ENCODE measurements at regions not wholly inside any gene's neighbourhood (a gene's known extent, or its start where the extent isn't known, plus 50 kb on each side); places are given as distances from the start of the nearest gene placed in this dataset.
"Not testable (repeated sequence)": the region's sequence is repeated elsewhere in the genome, so short reads cannot be mapped to it uniquely, and the experiment has no call there.

DNA sequence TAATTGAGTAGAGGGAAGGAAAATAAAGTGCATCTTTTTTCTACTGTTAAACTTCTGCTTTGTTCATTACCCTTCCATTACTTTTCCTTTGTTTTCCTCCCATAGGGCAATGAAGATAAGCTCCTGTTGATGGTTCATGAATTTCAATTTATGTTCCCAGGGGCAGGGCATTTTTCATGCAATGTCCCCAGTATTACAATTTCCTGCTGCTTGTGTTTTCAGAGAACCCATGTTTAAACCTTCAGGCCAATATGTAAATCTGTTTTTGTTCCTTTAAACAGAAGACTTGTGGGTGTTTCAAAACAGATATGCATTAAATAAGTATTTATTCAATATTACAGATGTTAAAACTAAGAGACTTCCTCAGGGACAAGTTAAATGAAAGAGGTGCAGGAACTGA lies 834.5 kb downstream of the ZPLD1 start:
- DNase-seq (ENCODE audit: low read depth in 4 of 6, low spot score in 6 of 6) = peak in 1 of 6 donors; percentile 42
- H3K4me3 ChIP-seq (ENCODE audit: low read depth, low read length) = no peak overlapping the region
- H3K9me3 ChIP-seq (ENCODE audit: control insufficient read depth, insufficient read depth, low read length) = peaks cover 7% of the 10 kb centered on the region
- H3K4me1 ChIP-seq (ENCODE audit: control insufficient read depth, insufficient read depth, low read length) = no peaks in the 10 kb centered on the region
- H3K27me3 ChIP-seq (ENCODE audit: control insufficient read depth, insufficient read depth, low read length) = no peaks in the 10 kb centered on the region
- no peaks in the 10 kb centered on the region for H3K36me3 ChIP-seq (ENCODE audit: control insufficient read depth, insufficient read depth, low read length)
- H3K27ac ChIP-seq (ENCODE audit: low read depth, low read length) = no peak overlapping the region

DNA sequence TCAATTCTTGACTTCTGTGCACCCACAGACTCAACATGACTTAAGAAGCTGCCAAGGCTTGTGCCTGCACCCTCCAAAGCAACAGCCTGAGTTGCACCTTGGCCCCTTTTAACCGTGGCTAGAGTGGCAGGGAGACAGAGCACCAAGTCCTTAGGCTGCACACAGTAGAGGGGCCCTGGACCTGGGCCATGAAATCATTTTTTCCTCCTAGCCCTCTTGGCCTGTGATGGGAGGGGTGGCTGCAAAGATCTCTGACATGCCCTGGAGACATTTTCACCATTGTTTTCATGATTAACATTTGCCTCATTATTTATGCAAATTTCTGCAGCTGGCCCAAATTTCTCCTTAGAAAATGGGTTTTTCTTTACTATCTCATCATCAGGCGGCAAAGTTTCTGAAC lies 836.8 kb downstream of the ZPLD1 start:
- Histone ChIP-seq H3K4me3 (ENCODE audit: low read depth, low read length) (no peak overlapping the region), H3K9me3 (ENCODE audit: control insufficient read depth, insufficient read depth, low read length) (peaks cover 7% of the 10 kb centered on the region), H3K27ac (ENCODE audit: low read depth, low read length) (no peak overlapping the region), H3K27me3 (ENCODE audit: control insufficient read depth, insufficient read depth, low read length) (no peaks in the 10 kb centered on the region), H3K36me3 (ENCODE audit: control insufficient read depth, insufficient read depth, low read length) (no peaks in the 10 kb centered on the region), H3K4me1 (ENCODE audit: control insufficient read depth, insufficient read depth, low read length) (no peaks in the 10 kb centered on the region)
- 67% methylated on average over 1 of the region's 2 CpGs for WGBS (ENCODE audit: insufficient coverage)
- no peak for DNase-seq (ENCODE audit: low read depth in 4 of 6, low spot score in 6 of 6)

DNA sequence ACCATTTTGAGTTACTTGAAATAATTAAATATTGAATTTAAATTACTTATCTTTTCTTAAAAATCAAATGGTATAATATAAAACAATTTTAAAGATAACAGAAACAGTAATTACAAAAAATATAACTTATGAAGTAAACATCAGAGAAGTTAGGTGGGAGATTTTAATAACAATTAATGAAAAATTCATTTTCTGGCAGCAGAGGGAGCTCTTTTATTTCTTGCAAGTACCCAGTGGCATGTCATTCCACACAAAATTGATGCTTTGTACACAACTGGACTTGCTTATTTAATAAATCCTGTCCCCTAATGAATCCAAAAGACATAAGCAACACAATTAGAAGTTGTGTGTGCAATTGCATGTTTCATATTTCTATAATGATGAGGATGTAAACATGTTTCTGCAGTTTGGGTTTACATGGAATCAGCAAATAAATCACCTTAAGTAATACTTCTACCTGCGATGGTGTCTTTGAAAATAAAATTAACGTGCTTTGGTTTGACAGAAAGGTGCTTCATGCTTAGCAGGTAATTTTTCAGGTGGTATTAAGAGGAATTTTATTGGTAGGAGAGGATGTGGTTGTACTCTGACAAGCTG lies 861.3 kb downstream of the ZPLD1 start:
- WGBS (ENCODE audit: insufficient coverage) = no CpG with 5 or more reads among the region's 2 CpGs
- no peak overlapping the region for H3K4me3 ChIP-seq (ENCODE audit: low read depth, low read length)
- H3K36me3 ChIP-seq (ENCODE audit: control insufficient read depth, insufficient read depth, low read length) = no peaks in the 10 kb centered on the region
- no peaks in the 10 kb centered on the region for H3K4me1 ChIP-seq (ENCODE audit: control insufficient read depth, insufficient read depth, low read length)
- DNase-seq (ENCODE audit: low read depth in 4 of 6, low spot score in 6 of 6) = peak in 4 of 6 donors; percentile 5 to 76 (median 38)
- H3K9me3 ChIP-seq (ENCODE audit: control insufficient read depth, insufficient read depth, low read length) = no peaks in the 10 kb centered on the region
- H3K27me3 ChIP-seq (ENCODE audit: control insufficient read depth, insufficient read depth, low read length) = no peaks in the 10 kb centered on the region
- H3K27ac ChIP-seq (ENCODE audit: low read depth, low read length) = no peak overlapping the region

DNA sequence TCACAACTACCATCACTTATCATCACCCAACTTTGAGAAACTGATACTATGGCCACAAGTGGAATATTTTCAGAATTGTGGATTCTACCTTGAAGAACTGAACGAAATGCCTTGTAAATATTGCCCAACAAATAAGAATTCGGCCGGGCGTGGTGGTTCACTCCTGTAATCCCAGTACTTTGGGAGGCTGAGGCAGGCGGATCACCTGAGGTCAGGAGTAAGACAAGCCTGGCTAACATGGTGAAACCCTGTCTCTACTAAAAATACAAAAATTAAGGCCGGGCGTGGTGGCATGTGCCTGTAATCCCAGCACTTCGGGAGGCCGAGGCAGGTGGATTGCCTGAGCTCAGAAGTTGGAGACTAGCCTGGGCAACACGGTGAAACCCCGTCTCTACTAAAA lies 862.7 kb downstream of the ZPLD1 start:
- H3K9me3 ChIP-seq (ENCODE audit: control insufficient read depth, insufficient read depth, low read length); H3K4me1 ChIP-seq (ENCODE audit: control insufficient read depth, insufficient read depth, low read length); H3K36me3 ChIP-seq (ENCODE audit: control insufficient read depth, insufficient read depth, low read length); H3K27ac ChIP-seq (ENCODE audit: low read depth, low read length); H3K27me3 ChIP-seq (ENCODE audit: control insufficient read depth, insufficient read depth, low read length); H3K4me3 ChIP-seq (ENCODE audit: low read depth, low read length); DNase-seq (ENCODE audit: low read depth in 4 of 6, low spot score in 6 of 6): not testable (repeated sequence)
- WGBS (ENCODE audit: insufficient coverage) = 96% methylated on average over 10 of the region's 11 CpGs

DNA sequence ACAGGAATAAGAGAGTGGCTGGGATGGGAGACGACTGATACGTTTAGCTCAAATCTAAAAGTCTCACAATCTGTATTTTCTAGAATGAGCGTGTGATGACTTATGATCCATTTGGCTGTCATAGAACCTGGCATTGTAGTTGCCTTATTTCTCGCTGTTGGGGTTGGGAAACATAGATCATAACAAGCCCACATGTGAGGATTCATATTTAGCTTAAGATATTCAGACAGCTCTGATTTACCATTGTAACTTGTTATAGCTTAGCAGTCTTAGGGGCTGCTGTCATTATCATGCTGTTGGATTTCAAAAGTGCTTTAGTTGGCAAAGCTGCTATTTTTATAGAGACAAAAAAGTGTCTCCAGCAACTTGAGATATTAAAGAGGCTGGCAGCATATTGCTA lies 871.3 kb downstream of the ZPLD1 start:
- no peaks in the 10 kb centered on the region for H3K27me3 ChIP-seq (ENCODE audit: control insufficient read depth, insufficient read depth, low read length)
- no peak overlapping the region for H3K4me3 ChIP-seq (ENCODE audit: low read depth, low read length)
- no peaks in the 10 kb centered on the region for H3K36me3 ChIP-seq (ENCODE audit: control insufficient read depth, insufficient read depth, low read length)
- no CpG with 5 or more reads among the region's 4 CpGs for WGBS (ENCODE audit: insufficient coverage)
- DNase-seq (ENCODE audit: low read depth in 4 of 6, low spot score in 6 of 6) = peak in 2 of 6 donors; percentile 51 to 73
- no peak overlapping the region for H3K27ac ChIP-seq (ENCODE audit: low read depth, low read length)
- H3K9me3 ChIP-seq (ENCODE audit: control insufficient read depth, insufficient read depth, low read length) = no peaks in the 10 kb centered on the region
- H3K4me1 ChIP-seq (ENCODE audit: control insufficient read depth, insufficient read depth, low read length) = no peaks in the 10 kb centered on the region

DNA sequence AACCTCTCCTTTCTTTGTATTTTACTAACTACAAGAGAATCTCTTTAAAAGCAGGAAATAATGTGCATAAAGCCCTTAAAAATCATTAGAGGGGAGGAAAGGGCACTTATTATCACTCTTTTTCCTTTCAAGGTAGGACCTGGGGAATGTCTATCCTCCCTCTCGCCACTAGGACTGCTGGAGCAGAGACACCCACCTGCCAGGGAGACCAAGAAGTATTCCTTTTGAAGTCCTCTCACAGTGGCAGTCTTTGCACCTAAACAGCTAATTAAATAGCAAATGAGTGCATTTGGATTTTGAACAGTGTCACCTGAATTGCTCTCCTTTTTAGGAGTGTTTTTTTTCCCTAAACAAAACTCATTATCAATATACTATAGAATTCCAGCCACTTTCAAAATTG lies 874.1 kb downstream of the ZPLD1 start:
- no peak overlapping the region for H3K4me3 ChIP-seq (ENCODE audit: low read depth, low read length)
- H3K27ac ChIP-seq (ENCODE audit: low read depth, low read length) = no peak overlapping the region
- no peaks in the 10 kb centered on the region for H3K36me3 ChIP-seq (ENCODE audit: control insufficient read depth, insufficient read depth, low read length)
- DNase-seq (ENCODE audit: low read depth in 4 of 6, low spot score in 6 of 6) = no peak
- no CpG with 5 or more reads among the region's 1 CpG for WGBS (ENCODE audit: insufficient coverage)
- no peaks in the 10 kb centered on the region for H3K27me3 ChIP-seq (ENCODE audit: control insufficient read depth, insufficient read depth, low read length)
- no peaks in the 10 kb centered on the region for H3K4me1 ChIP-seq (ENCODE audit: control insufficient read depth, insufficient read depth, low read length)
- no peaks in the 10 kb centered on the region for H3K9me3 ChIP-seq (ENCODE audit: control insufficient read depth, insufficient read depth, low read length)

DNA sequence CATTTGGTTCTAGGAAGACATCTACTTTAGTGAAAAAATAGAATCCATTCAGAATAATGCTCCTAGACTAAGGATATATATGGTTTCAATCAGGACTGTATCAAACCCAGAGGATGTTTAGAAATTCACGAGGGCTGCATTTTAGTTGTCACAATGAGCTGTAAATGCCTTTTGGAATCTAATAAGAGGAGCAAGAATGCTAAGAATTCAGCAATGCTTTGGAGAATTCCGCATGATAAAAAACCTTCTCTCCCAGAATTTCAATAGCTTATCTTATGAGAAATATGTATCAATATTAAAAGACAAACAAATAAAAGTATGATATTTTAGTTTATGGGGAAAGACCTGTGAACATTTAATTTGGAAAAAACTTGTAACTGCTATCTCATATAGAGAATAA lies 885.1 kb downstream of the ZPLD1 start:
- H3K9me3 ChIP-seq (ENCODE audit: control insufficient read depth, insufficient read depth, low read length) = no peaks in the 10 kb centered on the region
- WGBS (ENCODE audit: insufficient coverage) = no CpG with 5 or more reads among the region's 2 CpGs
- no peaks in the 10 kb centered on the region for H3K27me3 ChIP-seq (ENCODE audit: control insufficient read depth, insufficient read depth, low read length)
- H3K4me1 ChIP-seq (ENCODE audit: control insufficient read depth, insufficient read depth, low read length) = no peaks in the 10 kb centered on the region
- no peak overlapping the region for H3K27ac ChIP-seq (ENCODE audit: low read depth, low read length)
- no peak overlapping the region for H3K4me3 ChIP-seq (ENCODE audit: low read depth, low read length)
- no peaks in the 10 kb centered on the region for H3K36me3 ChIP-seq (ENCODE audit: control insufficient read depth, insufficient read depth, low read length)
- DNase-seq (ENCODE audit: low read depth in 4 of 6, low spot score in 6 of 6) = no peak

DNA sequence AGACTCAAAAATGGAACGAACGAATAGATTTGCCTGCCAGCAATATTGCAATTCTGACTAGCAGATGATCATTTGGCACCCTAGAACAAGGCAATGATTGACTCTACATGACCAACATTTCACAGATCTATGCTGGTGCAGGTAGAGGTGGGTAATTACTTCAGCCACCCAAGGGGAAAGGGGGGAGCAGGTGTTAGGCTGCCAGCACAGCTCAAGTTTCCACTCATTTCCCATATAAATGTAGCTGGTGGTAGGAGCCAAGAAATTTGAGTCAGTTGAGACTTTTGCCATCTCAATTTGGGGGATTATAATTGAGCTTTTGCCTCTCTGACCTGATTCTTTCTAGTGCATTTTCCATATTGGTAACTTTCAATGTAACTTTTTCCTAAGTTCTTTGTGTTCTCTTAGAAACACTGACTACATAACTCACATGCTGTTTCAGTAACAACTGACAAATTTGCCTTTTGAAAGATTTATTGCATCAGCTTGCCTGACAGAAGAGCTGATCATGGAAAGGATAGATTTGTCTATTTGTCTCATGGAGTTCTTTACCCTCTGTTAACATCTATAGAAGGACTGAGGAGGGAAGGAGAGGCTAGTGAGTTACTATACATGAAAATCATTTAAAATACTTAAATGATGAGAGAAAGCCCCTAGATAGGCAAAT lies 902.5 kb downstream of the ZPLD1 start:
- WGBS (ENCODE audit: insufficient coverage) = no CpG with 5 or more reads among the region's 2 CpGs
- Histone ChIP-seq H3K4me3 (ENCODE audit: low read depth, low read length) (no peak overlapping the region), H3K27me3 (ENCODE audit: control insufficient read depth, insufficient read depth, low read length) (no peaks in the 10 kb centered on the region), H3K9me3 (ENCODE audit: control insufficient read depth, insufficient read depth, low read length) (no peaks in the 10 kb centered on the region), H3K27ac (ENCODE audit: low read depth, low read length) (no peak overlapping the region), H3K4me1 (ENCODE audit: control insufficient read depth, insufficient read depth, low read length) (no peaks in the 10 kb centered on the region), H3K36me3 (ENCODE audit: control insufficient read depth, insufficient read depth, low read length) (no peaks in the 10 kb centered on the region)
- DNase-seq (ENCODE audit: low read depth in 4 of 6, low spot score in 6 of 6) = peak in 1 of 6 donors; percentile 26

DNA sequence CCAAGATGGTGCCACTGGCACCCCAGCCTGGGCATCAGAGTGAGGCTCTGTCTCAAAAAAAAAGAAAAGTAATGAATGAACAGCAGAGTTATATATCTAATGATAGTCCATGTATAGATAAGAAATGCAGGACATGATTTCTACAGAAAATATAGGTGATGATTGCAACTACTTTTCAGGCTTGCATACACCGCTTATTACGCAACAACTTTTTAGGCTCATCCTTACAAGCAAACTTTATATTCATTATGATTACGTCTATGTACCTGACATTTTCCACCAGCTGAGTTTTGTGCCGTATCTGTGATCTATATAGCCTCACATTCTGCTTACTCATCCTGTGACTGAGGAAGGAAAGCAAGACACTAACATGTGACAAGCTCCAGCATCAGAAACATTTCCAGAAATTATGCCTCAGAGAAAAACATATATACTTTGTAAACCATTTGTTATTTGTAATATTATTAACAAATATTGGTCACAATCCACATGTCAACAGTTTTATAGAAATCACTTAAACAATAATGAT lies 906.3 kb downstream of the ZPLD1 start:
- Histone ChIP-seq H3K36me3 (ENCODE audit: control insufficient read depth, insufficient read depth, low read length) (no peaks in the 10 kb centered on the region), H3K4me3 (ENCODE audit: low read depth, low read length) (no peak overlapping the region), H3K9me3 (ENCODE audit: control insufficient read depth, insufficient read depth, low read length) (no peaks in the 10 kb centered on the region), H3K4me1 (ENCODE audit: control insufficient read depth, insufficient read depth, low read length) (no peaks in the 10 kb centered on the region), H3K27ac (ENCODE audit: low read depth, low read length) (no peak overlapping the region), H3K27me3 (ENCODE audit: control insufficient read depth, insufficient read depth, low read length) (no peaks in the 10 kb centered on the region)
- WGBS (ENCODE audit: insufficient coverage) = 100% methylated on average over 1 of the region's 4 CpGs
- DNase-seq (ENCODE audit: low read depth in 4 of 6, low spot score in 6 of 6) = peak in 1 of 6 donors; percentile 3

DNA sequence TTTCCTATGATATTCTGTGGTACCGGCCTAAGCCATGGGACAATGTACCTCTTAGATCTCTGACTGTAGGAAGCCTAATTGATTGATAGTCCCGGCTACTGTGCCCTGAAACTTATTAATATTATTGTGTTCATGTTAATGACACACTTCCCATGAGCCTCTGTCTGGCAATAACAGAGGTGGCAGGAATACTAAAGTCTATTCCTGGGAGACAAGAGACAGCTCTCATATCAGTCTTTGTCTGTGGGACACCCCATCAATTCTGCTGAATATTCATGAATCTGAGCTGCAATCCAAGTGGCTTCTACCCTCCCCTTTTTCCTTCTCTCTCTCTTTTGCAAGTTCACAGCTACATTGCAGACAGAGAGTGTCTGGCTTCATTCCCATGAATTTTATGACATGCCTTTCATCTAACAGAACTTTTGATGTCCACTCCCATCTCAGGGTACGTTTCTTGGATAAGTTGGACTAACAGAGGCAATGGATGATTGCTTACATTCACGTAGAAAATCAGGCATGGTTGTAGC lies 907.5 kb downstream of the ZPLD1 start:
- Histone ChIP-seq H3K4me1 (ENCODE audit: control insufficient read depth, insufficient read depth, low read length) (no peaks in the 10 kb centered on the region), H3K9me3 (ENCODE audit: control insufficient read depth, insufficient read depth, low read length) (no peaks in the 10 kb centered on the region), H3K27ac (ENCODE audit: low read depth, low read length) (no peak overlapping the region), H3K4me3 (ENCODE audit: low read depth, low read length) (no peak overlapping the region), H3K27me3 (ENCODE audit: control insufficient read depth, insufficient read depth, low read length) (no peaks in the 10 kb centered on the region), H3K36me3 (ENCODE audit: control insufficient read depth, insufficient read depth, low read length) (no peaks in the 10 kb centered on the region)
- WGBS (ENCODE audit: insufficient coverage) = 60% methylated on average over 2 of the region's 4 CpGs
- DNase-seq (ENCODE audit: low read depth in 4 of 6, low spot score in 6 of 6) = no peak
